GM20000 (cell line): ENCODE measurements at regions not wholly inside any gene's neighbourhood (a gene's known extent, or its start where the extent isn't known, plus 50 kb on each side); places are given as distances from the start of the nearest gene placed in this dataset.

Experiments used
- DNase-seq: peaks from one replicate; pipeline ENCODE4 v3.0.0; 2012; ENCODE audit warnings: low spot score
- CTCF ChIP-seq: IDR thresholded peaks from 2 replicates; pipeline ENCODE4 v1.5.1; 2012; ENCODE audit warnings: mild to moderate bottlenecking, control low read depth; ENCODE audit errors: extremely low read depth, missing control alignments

- DNase-seq, result no peak
- no peak for TF ChIP-seq CTCF
Measured at GRCh38 chr3:66723231-66723630, 222.4 kb upstream of the LRIG1 start.

- TF ChIP-seq CTCF, result no peak
- DNase-seq, result no peak
Measured at GRCh38 chr3:66729687-66730393, 229.0 kb upstream of the LRIG1 start.

GRCh38 chr3:66738625-66739365 lies 238.0 kb upstream of the LRIG1 start:
- TF ChIP-seq CTCF, result no peak
- DNase-seq, result no peak

GRCh38 chr3:66740260-66740659 lies 239.4 kb upstream of the LRIG1 start:
- DNase-seq, result no peak
- TF ChIP-seq CTCF, result no peak

- DNase-seq, result no peak
- TF ChIP-seq CTCF, result no peak
Measured at GRCh38 chr3:66744521-66744920, 243.7 kb upstream of the LRIG1 start.

- no peak for DNase-seq
- TF ChIP-seq CTCF, result no peak
Measured at GRCh38 chr3:66744986-66745385, 244.2 kb upstream of the LRIG1 start.

- TF ChIP-seq CTCF, result no peak
- no peak for DNase-seq
Measured at GRCh38 chr3:66747261-66747660, 246.4 kb upstream of the LRIG1 start.
